Stimulated activated CD8-positive, alpha-beta memory T cell treated with anti-CD3 and anti-CD28 coated beads, Interleukin-12 subunit alpha, Interleukin-12 subunit beta, amount 100 ng/mL, for 1 hour (primary cell): ENCODE measurements at regions not wholly inside any gene's neighbourhood (a gene's known extent, or its start where the extent isn't known, plus 50 kb on each side); places are given as distances from the start of the nearest gene placed in this dataset.
"Not testable (repeated sequence)": the region's sequence is repeated elsewhere in the genome, so short reads cannot be mapped to it uniquely, and the experiment has no call there.

Experiments
- DNase-seq: peaks from one replicate; pipeline ENCODE4 v3.0.0-alpha.2; 2020; ENCODE audit warnings: low read depth

DNA sequence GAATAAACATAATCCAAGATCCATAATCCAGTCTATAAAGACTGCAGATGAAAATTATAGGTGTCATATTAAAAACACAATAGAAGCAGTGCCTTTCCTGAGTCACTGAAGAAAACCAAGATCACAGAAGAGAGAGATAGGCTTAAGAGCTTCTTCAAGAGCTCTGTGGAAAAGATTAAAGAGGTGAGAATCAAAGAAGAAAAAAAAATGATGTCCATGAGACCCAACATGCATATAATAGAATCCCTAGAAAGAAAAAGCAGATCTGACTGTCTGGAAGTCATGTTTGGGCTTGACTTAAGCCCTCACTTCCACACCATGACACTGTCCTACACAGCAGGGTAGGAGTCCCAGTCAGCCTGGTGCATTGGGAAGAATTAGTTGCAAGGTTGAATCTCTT lies 205.6 kb upstream of the PROK2 start:
- no peak for DNase-seq

DNA sequence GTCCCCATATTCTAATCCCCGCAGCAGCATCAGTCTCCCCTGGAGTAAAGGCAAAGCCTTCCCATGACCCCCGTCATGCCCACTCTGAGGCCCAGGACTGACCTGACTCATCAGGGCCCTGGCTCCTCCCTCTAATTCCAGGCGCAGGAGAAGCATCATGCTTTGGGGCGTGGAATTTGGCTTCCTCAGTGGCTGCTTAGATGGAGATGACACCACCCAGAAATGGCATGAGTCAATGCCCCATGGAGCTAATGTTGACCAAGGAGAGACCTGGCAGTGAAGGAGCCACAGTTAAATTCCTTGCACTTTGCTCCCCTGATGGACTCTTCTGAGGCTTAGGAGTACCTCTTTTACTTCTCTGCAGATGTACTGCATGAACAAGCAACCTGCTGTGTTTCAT lies 204.2 kb upstream of the PROK2 start:
- DNase-seq = no peak

DNA sequence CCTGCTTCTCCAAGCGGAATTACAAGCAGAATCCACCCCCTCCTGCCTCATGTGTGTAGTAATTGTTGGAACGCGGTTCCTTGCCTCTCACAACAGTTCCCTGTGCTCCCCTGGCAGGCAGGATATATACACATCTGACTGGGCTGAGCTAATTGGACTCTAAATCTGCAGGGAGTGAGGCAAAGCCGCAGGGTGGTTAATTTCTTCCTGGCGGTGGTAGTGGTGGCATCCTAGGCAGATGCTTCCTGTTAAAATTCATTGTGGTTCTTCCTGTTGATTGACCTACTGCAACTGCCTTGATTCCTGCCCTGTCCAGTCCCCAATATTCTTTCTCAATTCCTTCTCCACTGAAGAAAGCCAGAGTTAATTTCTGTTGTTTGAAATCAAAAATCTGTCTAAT lies 202.9 kb upstream of the PROK2 start:
- no peak for DNase-seq

- no peak for DNase-seq
These were observed 202.3 kb upstream of the PROK2 start for GRCh38 chr3:71987089-71987735.

- DNase-seq = no peak
These were observed 201.7 kb upstream of the PROK2 start for GRCh38 chr3:71986606-71987005.

- no peak for DNase-seq
These were observed 200.1 kb upstream of the PROK2 start for GRCh38 chr3:71984843-71985613.

- no peak for DNase-seq
These were observed 198.7 kb upstream of the PROK2 start for GRCh38 chr3:71983694-71984093.

GRCh38 chr3:71982506-71983258 lies 197.7 kb upstream of the PROK2 start:
- not testable (repeated sequence) for DNase-seq

- no peak for DNase-seq
These were observed 194.2 kb upstream of the PROK2 start for GRCh38 chr3:71979175-71979574.

DNA sequence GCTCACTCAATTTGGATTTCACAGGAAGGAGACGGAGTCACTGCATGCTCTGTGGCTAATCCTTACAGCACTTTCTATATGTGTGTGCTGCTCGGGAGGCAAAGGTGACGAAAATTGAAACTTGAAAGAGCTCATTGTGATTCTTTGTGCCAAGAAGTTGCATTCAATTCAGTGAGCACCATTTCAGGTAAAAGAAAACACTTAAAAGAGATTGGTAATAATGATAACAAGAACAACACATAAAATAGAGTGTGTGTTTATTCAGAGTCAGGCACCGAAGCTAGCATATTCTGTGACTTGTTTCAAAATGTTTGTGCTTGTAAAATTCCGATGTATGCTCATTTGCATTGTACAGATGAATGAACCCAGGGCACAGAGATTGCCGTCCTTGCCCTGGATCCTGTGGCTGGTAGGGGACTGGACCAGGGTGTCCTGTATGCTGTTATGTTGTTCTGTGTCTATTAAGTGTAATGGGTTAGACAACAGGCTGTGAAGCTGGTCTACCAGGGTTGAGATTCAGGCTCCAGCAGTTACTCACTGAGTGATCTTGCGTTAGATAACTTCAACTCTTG lies 193.3 kb upstream of the PROK2 start:
- DNase-seq = no peak

DNA sequence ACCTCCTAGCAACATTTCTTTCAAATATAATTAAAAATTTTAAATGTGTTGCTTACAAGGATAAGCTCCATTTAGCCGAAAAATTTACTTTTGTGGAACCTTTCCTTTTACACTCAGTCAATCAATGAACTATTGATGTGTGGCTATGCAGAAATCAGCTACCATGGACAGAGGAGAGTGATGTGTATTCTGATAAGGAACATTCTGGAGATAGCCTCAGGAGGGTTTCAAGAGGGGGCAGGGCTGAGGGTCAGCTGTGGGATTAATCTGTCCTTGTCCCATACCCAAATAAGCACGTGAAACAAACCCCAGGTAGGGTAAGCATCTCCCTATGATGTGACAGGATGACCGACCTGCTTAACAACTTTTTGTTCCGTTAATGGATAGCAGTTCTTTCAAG lies 192.6 kb upstream of the PROK2 start:
- DNase-seq = no peak

DNA sequence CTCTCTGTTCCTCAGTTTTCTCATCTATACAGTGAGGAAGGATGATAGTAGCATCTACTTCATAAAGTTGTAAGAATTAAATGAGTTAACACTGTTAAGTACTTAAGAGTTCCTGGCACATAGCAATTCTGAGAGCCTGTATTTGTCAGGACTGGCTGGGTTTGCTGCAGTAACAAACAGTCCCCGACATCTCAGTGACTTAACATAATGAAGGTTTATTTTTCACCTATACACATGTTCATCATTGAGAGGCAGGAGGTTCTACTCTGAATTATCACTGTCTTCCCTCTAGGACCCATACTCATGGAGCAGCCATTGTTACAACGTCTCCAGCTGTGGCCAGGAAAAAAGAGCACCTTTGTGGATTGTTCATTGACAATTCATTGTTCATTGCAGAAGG lies 190.6 kb upstream of the PROK2 start:
- DNase-seq = no peak

GRCh38 chr3:71974786-71975185 lies 189.8 kb upstream of the PROK2 start:
- no peak for DNase-seq

DNA sequence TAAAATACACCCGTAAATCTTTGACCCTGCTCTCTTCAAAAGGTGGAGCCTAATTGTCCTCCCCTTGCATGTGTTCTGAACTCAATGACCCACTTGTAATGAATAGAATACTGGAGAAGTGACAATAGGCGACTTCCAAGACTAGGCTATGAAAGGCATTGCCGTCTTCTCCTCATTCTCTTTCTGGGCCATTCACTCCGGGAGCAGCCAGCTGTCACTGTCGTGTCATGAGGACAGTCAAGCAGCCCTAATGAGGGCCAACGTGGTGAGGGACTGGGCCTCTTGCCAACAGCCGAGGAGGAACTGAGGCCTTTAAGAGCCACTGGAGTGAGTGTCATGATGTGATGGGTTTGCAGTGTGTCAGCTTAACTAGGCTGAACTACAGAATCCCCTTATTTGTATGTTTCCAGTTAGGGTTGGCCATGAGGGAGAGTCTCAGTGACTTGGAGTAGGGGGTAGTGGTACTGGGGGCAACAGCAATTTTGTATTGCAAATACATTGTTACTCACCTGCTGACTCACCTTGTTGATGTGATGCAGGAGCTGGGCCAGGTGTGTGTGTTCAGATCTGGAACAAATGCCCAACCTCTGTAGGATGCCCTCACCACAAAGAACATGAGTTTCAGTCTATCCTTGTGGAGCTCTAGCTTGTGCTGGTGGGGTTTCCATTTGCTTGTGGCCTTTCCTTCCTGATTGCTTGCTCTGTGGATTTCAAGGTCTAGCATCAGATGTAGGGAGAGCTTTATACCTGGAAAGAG lies 188.5 kb upstream of the PROK2 start:
- no peak for DNase-seq

- DNase-seq = no peak
These were observed 187.1 kb upstream of the PROK2 start for GRCh38 chr3:71972031-71972430.

- no peak for DNase-seq
These were observed 183.6 kb upstream of the PROK2 start for GRCh38 chr3:71968544-71968943.

DNA sequence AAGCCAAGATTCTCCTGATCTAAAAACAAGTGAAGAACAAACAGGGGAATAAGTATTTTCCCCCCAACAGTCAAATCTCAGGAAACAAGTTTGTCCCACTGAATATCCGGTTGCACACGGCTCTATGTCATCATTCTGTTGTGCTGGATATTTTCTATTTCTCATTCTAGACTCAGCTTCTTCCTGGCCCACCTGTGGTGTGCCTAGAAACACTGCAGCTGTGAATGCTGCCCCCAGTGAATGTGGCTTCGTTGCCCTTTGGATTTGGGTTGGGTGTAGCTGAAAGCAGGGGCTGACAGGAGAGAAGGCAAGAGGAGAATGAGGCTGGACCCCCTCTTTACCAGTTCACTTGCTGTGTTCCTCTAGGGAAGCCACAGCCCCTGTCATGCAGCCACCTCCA lies 181.2 kb upstream of the PROK2 start:
- no peak for DNase-seq

DNA sequence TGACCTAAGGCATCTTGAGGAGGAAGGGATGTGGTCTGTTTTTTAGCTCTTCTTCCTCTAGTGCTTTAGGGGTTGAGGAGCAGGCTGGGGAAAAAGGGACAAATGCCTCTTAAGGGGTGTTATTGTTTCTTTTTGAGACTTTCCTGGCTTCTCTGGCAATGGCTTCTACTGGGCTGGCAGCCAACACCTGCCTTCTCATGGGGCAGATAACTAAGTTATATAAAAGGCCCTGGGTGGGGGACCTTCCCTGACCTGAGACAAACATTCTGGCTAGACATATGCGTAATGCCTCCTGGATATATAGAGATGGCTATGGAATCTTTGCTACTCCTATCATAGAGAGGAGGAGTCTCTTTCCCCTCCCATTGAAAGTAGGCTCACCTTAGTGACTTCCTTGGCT lies 179.2 kb upstream of the PROK2 start:
- no peak for DNase-seq

DNA sequence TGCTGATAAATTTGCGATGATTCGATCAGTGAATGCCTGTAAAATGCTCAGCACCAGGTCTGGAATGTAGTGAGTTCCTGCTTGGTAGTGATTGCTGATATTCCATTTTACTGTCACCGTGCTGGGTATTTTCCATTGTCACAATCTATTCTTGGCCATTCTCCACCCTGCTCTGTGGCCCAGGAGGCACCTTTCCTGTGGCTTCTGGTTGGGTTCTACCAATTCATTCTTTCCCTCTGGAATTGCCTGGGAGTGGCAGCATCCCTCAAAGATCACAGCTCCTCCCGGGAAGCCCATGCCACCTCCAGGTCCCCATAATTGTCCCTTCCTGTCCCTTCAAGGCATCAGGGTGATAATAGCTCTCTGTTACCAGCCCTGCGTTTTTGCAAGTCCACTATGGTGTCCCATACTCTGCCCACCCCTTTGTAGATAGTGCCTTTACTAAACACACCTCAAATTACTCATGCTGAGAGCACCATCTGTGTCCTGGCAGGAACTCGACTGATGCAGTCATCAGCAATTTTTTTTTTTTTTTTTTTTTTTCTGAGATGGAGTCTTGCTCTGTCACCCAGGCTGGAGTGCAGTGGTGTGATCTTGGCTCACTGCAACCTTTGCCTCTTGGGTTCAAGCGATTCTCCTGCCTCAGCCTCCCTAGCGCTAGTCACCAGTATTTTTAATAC lies 177.8 kb upstream of the PROK2 start:
- no peak for DNase-seq

DNA sequence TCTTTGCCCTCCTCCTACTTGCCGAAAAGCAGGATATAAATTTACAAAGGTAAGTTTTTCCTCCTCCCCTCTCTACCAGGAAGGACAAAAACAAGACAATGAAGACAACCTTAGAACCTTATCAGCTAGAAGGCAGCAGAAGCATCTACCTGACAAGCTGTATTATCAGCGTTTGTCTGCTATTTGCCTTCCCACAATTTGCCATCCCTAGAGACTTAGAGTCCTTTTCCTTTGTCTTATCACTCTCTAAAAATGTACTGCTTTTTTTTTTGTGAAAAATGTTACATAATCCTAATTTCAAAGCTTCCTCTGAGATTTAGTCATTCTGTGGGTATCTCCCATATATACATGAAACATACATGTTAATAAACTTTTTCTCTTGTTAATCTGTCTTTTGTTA lies 176.9 kb upstream of the PROK2 start:
- no peak for DNase-seq

- no peak for DNase-seq
These were observed 176.4 kb upstream of the PROK2 start for GRCh38 chr3:71961378-71961777.

- no peak for DNase-seq
These were observed 173.6 kb upstream of the PROK2 start for GRCh38 chr3:71958533-71958932.
